Stimulated activated naive CD4-positive, alpha-beta T cell (primary cell): ENCODE measurements at regions not wholly inside any gene's neighbourhood (a gene's known extent, or its start where the extent isn't known, plus 50 kb on each side); places are given as distances from the start of the nearest gene placed in this dataset.
"Not testable (repeated sequence)": the region's sequence is repeated elsewhere in the genome, so short reads cannot be mapped to it uniquely, and the experiment has no call there.

Experiments
- DNase-seq, 6 experiments: peaks; one replicate each; lab custom pipeline; 2025; lab: John Stamatoyannopoulos, UW

DNA sequence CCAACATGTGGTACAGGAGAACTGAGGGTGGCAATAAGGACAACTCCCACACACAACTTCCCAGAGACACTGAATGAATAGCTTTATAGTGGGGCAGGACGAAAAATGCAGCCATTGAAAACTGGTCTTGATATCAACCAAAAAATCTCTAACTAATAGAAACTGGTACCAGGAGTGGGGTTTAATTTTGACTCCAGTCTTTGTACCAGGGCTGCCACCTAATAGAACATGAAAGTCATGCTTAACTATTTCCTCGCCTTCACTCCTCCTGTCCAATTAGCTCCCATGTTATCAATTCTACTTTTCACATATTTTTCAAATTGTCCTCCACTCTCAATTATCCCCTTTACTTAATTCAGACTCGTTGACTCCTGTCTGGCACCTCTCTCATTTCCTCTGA is 192.0 kb upstream of the ERCC4 start:
- no peak for DNase-seq

- no peak for DNase-seq
Observed at GRCh38 chr16:13733561-13733960, 186.4 kb upstream of the ERCC4 start.

DNA sequence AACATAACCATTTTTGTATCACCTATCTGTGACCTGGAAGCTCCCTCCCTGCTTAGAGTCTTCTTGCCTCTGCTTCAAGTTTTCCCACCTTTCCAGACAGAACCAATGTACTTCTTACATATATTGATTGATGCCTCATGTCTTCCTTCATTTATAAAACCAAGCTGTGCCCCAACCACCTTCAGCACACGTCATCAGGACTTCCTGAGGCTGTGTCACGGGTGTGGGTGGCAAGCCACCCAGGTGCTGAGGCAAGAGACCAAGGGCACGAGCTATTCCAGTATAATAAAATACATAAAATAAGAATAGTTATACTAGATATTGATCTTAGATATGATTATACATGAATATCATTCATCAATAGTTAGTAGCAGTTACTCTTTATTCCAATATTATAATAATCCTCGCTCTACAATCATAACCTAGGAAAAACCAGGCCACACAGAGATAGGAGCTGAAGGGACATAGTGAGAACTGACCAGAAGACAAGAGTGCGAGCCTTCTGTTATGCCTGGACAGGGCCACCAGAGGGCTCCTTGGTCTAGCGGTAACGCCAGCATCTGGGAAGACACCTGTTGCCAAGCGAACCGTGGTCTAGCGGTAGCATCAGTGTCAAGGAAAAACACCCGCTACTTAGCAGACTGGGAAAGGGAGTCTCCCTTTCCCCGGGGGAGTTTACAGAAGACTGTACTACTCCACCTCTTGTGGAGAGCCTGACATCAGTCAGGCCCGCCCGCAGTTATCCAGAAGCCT is 180.2 kb upstream of the ERCC4 start:
- DNase-seq: not testable (repeated sequence)

DNA sequence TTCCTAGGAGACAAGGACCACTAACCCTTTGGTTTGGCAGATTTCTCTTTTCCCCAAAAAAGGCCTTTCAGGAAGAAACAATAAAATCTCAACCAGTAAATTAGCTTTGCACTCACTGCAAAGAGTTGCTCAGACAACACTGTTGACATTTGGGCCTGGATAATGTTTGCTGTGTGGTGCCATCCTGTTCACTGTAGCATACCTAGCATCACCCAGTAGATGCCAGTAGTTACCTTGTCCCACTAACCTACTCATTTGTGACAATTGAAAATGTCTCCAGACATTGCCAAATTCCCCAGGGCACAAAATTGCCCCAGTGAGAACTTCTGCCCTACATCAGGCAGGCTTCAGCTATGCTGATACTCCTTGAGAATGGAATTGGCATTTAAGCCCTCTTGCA is 177.0 kb upstream of the ERCC4 start:
- no peak for DNase-seq

DNA sequence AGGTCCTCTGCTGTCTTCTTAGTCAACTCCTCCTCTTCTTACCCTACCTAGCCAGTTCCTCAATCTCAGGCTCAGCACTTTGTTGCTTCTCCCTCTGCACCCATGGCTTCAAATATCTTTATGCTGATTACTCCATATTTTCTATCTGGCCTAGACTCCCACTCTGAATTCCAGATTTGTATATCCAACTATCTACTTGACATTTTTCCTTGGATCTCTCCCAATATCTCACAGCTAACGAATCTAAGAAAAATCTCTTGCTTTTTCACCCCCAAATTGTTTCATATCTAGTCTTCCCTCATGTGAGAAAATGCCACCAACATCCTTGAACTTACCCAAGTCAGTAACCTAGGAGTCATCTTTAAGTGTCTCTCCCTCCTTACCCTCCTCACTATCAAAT is 176.4 kb upstream of the ERCC4 start:
- no peak for DNase-seq

- DNase-seq: no peak
Observed at GRCh38 chr16:13756411-13757140, 163.4 kb upstream of the ERCC4 start.

- DNase-seq: no peak
Observed at GRCh38 chr16:13766334-13766733, 153.6 kb upstream of the ERCC4 start.

- DNase-seq: no peak
Observed at GRCh38 chr16:13767215-13767614, 152.7 kb upstream of the ERCC4 start.

DNA sequence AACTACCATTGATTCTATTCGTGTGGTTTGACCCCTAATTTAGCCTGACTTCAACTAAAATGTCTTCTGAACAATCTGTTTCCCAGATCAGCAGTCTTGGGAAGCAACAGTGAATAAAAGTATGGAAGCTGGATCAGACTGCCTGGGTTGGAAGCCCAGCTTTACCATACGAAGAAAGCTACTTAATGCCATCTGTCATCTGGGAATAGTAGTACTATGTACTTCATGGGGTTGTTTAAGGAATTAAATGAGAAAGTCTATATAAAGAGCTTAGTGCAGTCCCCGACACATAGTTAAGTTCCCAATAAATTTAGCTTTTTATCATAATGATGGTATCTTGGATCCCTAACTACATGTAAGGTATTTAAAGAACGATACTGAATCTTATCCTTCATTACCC is 151.5 kb upstream of the ERCC4 start:
- DNase-seq: no peak

DNA sequence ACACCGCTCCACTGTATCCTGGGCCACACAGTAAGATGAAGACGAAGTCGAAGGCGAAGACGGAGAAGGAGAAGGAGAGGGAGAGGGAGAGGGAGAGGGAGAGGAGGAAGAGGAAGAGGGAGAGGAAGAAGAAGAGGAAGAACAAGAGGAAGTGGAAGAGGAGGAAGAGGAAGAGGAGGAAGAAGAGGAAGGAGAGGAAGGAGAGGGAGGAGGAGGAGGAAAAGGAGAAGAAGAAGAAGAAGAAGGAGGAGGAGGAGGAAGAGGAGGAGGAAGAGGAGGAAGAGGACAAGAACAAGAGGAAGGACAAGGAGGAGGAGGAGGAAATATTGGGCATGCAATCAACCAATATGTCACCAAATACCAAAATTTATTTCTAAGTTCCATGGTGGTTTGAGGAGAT is 149.5 kb upstream of the ERCC4 start:
- DNase-seq: no peak

DNA sequence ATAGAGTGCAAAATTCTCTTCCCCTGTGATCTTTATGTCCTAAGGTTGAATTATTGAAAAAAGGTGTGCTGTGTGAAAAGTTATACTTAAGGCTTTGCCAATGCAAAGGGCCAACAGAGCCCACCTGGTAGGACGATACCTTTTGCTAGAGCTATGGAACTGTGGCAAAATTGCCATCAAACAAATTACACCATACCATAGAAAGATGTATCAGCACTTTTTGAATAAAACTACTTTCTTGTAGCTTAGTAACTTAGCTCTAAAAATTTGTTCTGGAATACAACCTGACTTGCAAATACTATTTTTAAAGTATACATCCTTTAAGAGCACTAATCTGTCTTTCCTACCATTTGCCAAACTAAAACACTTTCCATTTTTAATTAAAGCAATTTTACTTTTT is 147.2 kb upstream of the ERCC4 start:
- no peak for DNase-seq

GRCh38 chr16:13779676-13780075 is 140.3 kb upstream of the ERCC4 start:
- DNase-seq: no peak

- no peak for DNase-seq
Observed at GRCh38 chr16:13780406-13781168, 139.4 kb upstream of the ERCC4 start.

GRCh38 chr16:13781169-13781564 is 138.8 kb upstream of the ERCC4 start:
- no peak for DNase-seq

DNA sequence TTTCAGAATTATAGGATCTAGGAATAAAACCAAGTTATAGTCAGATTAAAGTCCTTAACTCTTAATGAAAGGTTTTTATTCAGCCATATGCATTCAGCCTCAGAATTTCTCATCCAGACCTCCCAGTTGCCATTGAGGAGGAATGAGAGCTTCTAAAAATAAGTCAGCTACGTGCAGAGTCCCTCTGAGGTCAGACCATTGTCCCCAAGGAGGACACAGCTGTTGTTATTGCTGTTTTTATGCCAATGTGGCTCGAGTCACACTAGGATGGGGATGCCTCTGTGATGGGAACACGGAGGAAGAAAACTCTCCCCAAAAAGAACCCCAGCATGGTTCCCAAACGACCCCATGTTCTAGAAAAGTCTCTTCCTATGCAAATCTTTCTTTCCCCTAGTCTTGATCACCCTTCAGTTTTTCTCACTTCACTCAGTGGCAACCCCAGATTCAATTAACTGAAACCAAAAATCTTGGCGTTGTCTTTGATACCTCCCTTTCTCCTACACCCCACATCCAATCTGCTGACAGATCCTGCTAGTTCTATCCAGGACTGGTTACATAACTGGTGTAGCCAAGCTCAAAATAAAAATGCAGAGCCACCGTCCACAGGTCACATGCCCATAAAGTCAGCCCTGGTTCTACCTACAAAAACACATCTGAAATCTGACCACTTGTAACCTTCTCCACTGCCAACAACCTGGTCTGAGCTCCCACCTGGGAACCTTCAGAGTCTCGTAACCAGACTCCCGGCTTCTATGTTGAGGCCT is 138.2 kb upstream of the ERCC4 start:
- DNase-seq: no peak

DNA sequence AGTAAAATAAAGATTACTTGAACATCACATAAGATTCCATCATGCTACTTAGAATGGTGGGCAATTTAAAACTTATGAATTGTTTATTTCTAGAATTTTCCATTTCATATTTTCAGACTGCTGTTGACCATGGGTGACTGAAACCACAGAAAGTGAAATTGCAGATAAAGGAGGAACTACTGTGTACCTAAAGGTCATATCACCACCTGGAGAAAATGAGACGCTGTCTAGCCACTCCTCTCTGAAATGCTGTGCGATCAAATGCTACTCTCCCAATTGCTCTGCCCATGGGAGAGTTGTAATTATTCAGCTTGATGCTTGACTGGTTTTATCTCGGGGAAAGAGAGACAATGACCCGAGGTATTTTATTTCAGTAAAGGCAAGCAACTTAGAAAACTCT is 128.9 kb upstream of the ERCC4 start:
- no peak for DNase-seq

- DNase-seq: no peak
Observed at GRCh38 chr16:13793841-13794409, 126.0 kb upstream of the ERCC4 start.

- no peak for DNase-seq
Observed at GRCh38 chr16:13795131-13795530, 124.8 kb upstream of the ERCC4 start.

DNA sequence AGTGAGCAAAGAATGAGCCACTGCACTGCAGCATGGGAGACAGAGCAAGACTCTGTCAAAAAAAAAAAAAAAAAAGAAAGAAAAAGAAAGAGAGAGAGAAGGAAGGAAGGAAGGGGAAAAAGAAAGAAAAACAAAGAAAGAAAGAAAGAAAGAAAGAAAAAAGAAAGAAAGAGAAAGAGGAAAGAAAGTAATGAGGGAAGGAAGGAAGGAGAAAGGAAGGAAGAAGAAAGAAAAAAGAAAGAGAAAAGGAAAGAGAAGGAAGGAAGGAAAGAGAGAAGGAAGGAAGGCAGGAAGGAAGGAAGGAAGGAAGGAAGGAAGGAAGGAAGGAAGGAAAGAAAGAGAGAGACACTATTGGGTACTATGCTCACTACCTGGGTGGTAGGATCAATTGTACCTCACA is 122.2 kb upstream of the ERCC4 start:
- no peak for DNase-seq

- DNase-seq: no peak
Observed at GRCh38 chr16:13798211-13798610, 121.7 kb upstream of the ERCC4 start.

GRCh38 chr16:13803974-13804373 is 116.0 kb upstream of the ERCC4 start:
- no peak for DNase-seq

DNA sequence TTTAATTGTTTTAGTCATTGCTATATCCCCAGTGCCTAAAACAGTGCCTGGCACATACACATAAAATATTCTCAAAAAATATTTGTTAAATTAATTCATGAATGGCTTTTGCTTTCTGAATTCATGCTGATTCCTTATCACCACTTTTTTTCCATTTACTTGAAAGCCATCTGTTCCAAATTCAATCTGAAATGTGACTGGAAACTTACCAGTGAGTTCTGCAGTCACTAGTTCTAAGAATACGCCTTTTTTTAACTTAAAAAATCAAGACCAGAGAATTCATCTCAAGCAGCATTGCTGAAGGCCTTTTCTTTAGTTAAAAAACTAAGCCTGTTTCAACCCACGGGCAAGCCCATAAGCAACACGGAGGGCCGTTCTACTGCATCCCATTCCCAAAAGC is 114.0 kb upstream of the ERCC4 start:
- DNase-seq: no peak
